ENCODE measurements at regions not wholly inside any gene's neighbourhood (a gene's known extent, or its start where the extent isn't known, plus 50 kb on each side); places are given as distances from the start of the nearest gene placed in this dataset.

DNA sequence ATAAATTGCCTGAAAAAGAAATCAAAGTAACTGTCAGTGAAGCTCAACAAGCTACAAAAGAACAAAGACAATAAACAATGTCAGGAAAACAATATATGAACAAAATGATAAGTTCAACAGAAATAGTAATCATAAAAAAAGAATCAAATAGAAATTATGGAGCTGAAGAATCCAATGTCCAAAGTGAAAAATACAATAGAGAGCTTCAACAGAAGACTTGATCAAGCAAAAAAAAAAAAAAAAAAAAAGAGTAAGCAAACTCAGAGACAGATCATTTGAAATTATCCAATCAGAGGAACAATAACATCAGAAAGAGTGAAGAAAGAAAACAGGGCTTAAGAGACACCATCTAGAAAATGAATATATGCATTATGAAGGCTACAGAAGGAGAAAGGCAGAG is 251.4 kb upstream of the SAMSN1 start:
- no peak for TF ChIP-seq EZH2phosphoT487 (IDR thresholded peaks at IDR 0.05; ENCODE audit: borderline replicate concordance)
- TF ChIP-seq, protein P1, sequence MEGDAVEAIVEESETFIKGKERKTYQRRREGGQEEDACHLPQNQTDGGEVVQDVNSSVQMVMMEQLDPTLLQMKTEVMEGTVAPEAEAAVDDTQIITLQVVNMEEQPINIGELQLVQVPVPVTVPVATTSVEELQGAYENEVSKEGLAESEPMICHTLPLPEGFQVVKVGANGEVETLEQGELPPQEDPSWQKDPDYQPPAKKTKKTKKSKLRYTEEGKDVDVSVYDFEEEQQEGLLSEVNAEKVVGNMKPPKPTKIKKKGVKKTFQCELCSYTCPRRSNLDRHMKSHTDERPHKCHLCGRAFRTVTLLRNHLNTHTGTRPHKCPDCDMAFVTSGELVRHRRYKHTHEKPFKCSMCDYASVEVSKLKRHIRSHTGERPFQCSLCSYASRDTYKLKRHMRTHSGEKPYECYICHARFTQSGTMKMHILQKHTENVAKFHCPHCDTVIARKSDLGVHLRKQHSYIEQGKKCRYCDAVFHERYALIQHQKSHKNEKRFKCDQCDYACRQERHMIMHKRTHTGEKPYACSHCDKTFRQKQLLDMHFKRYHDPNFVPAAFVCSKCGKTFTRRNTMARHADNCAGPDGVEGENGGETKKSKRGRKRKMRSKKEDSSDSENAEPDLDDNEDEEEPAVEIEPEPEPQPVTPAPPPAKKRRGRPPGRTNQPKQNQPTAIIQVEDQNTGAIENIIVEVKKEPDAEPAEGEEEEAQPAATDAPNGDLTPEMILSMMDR (conservative IDR thresholded peaks at IDR 0.05; ENCODE audit: low read length) = no peak

Measured in Loucy (cell line).